Prostate gland (tissue), 2 donors: ENCODE measurements at regions not wholly inside any gene's neighbourhood (a gene's known extent, or its start where the extent isn't known, plus 50 kb on each side); places are given as distances from the start of the nearest gene placed in this dataset.

Experiments used
- DNase-seq: peaks from one replicate; pipeline ENCODE4 v3.0.0-alpha.2; 2019; ENCODE audit warnings: low spot score
- H3K27ac ChIP-seq, 2 donors: fragments of 200-600 bp; sonication (generic); 2 replicates each; pipeline ENCODE4 v1.5.1; 2017 to 2019
- H3K27me3 ChIP-seq: fragments of 200-600 bp; sonication (generic); replicated peaks from 2 replicates; pipeline ENCODE4 v1.5.1; 2019; ENCODE audit not compliant: insufficient read depth
- H3K36me3 ChIP-seq, 2 donors: fragments of 200-600 bp; sonication (generic); 1 replicate in 1 of 2; 2 replicates in 1 of 2; pipeline versions ENCODE4 v1.5.1 to v1.8.1; 2017 to 2019
- H3K4me1 ChIP-seq: fragments of 200-600 bp; sonication (generic); replicated peaks from 2 replicates; pipeline ENCODE4 v1.5.1; 2019
- H3K4me3 ChIP-seq, 2 donors: fragments of 200-600 bp; sonication (generic); 2 replicates each; pipeline ENCODE4 v1.5.1; 2017 to 2019
- H3K9me3 ChIP-seq: fragments of 200-600 bp; sonication (generic); 2 replicates; pipeline ENCODE4 v1.5.1; 2017
- CTCF ChIP-seq, 4 experiments: fragments of 200-600 bp in 2 of 4; fragments of 450-650 bp in 2 of 4; sonication (generic) in 2 of 4; IDR thresholded peaks; 1 replicate in 3 of 4; 2 replicates in 1 of 4; pipeline ENCODE4 v1.5.1; 2016 to 2019; ENCODE audit warnings: antibody characterized with exemption in 4 of 4, mild to moderate bottlenecking in 2 of 4, moderate library complexity in 2 of 4
- POLR2A ChIP-seq: fragments of 450-650 bp; IDR thresholded peaks from one replicate; pipeline ENCODE4 v1.6.1; 2016; ENCODE audit warnings: antibody characterized with exemption, mild to moderate bottlenecking
- POLR2AphosphoS5 ChIP-seq: sonication (generic); formaldehyde crosslinking; IDR thresholded peaks from one replicate; pipeline ENCODE4 v1.6.1; 2017; ENCODE audit warnings: antibody characterized with exemption
- WGBS: methylation state at CpG from one replicate; pipeline ENCODE4 v1.1.5; 2018; 5-methylcytosine and 5-hydroxymethylcytosine counted together
- intact Hi-C: fragments of 100-400 bp; cut with DNase I; formaldehyde crosslinking; loops from one replicate; pipeline ENCODE4 v1.14.2; 2022

- TF ChIP-seq CTCF (IDR thresholded peaks at IDR 0.05) (no peak), POLR2A (no peak), POLR2AphosphoS5 (no peak)
- H3K9me3 ChIP-seq, result no peaks in the 10 kb centered on the region
- H3K27me3 ChIP-seq, result no peaks in the 10 kb centered on the region
- intact Hi-C loops, result no loop called here
- no peak overlapping the region for H3K27ac ChIP-seq
- no peaks in the 10 kb centered on the region for H3K4me1 ChIP-seq
- no peak overlapping the region for H3K4me3 ChIP-seq
- no peaks in the 10 kb centered on the region for H3K36me3 ChIP-seq
- DNase-seq, result no peak
These were observed 1170.8 kb upstream of the PCDH7 start for GRCh38 chr4:29549342-29549741.

- H3K9me3 ChIP-seq, result no peaks in the 10 kb centered on the region
- H3K4me1 ChIP-seq, result no peaks in the 10 kb centered on the region
- DNase-seq, result no peak
- no peak overlapping the region for H3K4me3 ChIP-seq
- H3K36me3 ChIP-seq, result no peaks in the 10 kb centered on the region
- TF ChIP-seq CTCF (IDR thresholded peaks at IDR 0.05) (no peak), POLR2A (no peak), POLR2AphosphoS5 (no peak)
- 5% methylated on average over 1 of the region's 1 CpG for WGBS
- intact Hi-C loops, result no loop called here
- H3K27ac ChIP-seq, result no peak overlapping the region
- H3K27me3 ChIP-seq, result no peaks in the 10 kb centered on the region
These were observed 1168.3 kb upstream of the PCDH7 start for GRCh38 chr4:29551821-29552220.

GRCh38 chr4:29553846-29554245, 1166.3 kb upstream of the PCDH7 start:
- intact Hi-C loops, result no loop called here
- H3K4me3 ChIP-seq, result no peak overlapping the region
- no peak for DNase-seq
- no peaks in the 10 kb centered on the region for H3K9me3 ChIP-seq
- H3K27ac ChIP-seq, result no peak overlapping the region
- 59% methylated on average over 1 of the region's 1 CpG for WGBS
- no peaks in the 10 kb centered on the region for H3K4me1 ChIP-seq
- TF ChIP-seq POLR2A (no peak), CTCF (IDR thresholded peaks at IDR 0.05) (no peak), POLR2AphosphoS5 (no peak)
- no peaks in the 10 kb centered on the region for H3K27me3 ChIP-seq
- H3K36me3 ChIP-seq, result no peaks in the 10 kb centered on the region

GRCh38 chr4:29558789-29559188, 1161.4 kb upstream of the PCDH7 start:
- Histone ChIP-seq H3K9me3 (no peaks in the 10 kb centered on the region), H3K4me3 (no peak overlapping the region), H3K27ac (no peak overlapping the region), H3K4me1 (no peaks in the 10 kb centered on the region), H3K27me3 (no peaks in the 10 kb centered on the region), H3K36me3 (no peaks in the 10 kb centered on the region)
- no peak for DNase-seq
- TF ChIP-seq POLR2A, result no peak
- TF ChIP-seq POLR2AphosphoS5, result no peak
- TF ChIP-seq CTCF (IDR thresholded peaks at IDR 0.05), result no peak
- intact Hi-C loops, result no loop called here

GRCh38 chr4:29559286-29559685, 1160.9 kb upstream of the PCDH7 start:
- H3K4me1 ChIP-seq, result no peaks in the 10 kb centered on the region
- no peaks in the 10 kb centered on the region for H3K9me3 ChIP-seq
- TF ChIP-seq POLR2A, result no peak
- TF ChIP-seq POLR2AphosphoS5, result no peak
- TF ChIP-seq CTCF (IDR thresholded peaks at IDR 0.05), result no peak
- intact Hi-C loops, result no loop called here
- H3K27ac ChIP-seq, result no peak overlapping the region
- no peaks in the 10 kb centered on the region for H3K27me3 ChIP-seq
- DNase-seq, result no peak
- H3K4me3 ChIP-seq, result no peak overlapping the region
- H3K36me3 ChIP-seq, result no peaks in the 10 kb centered on the region
